Breast epithelium (tissue), 3 donors: ENCODE measurements at regions not wholly inside any gene's neighbourhood (a gene's known extent, or its start where the extent isn't known, plus 50 kb on each side); places are given as distances from the start of the nearest gene placed in this dataset.

Experiments used
- CTCF ChIP-seq, 3 donors: fragments of 450-650 bp; IDR thresholded peaks; one replicate each; pipeline ENCODE4 v1.5.1; 2016 to 2017; ENCODE audit warnings: antibody characterized with exemption in 3 of 3, mild to moderate bottlenecking in 3 of 3, moderate library complexity in 3 of 3
- POLR2A ChIP-seq: fragments of 450-650 bp; IDR thresholded peaks from one replicate; pipeline ENCODE4 v1.6.1; 2016; ENCODE audit warnings: antibody characterized with exemption, mild to moderate bottlenecking, moderate library complexity
- POLR2AphosphoS5 ChIP-seq, 3 donors: sonication (generic); formaldehyde crosslinking; IDR thresholded peaks; one replicate each; pipeline ENCODE4 v1.6.1; 2017; ENCODE audit warnings: antibody characterized with exemption in 3 of 3

GRCh38 chr12:102669056-102669455, 188.7 kb upstream of the IGF1 start:
- TF ChIP-seq CTCF (IDR thresholded peaks at IDR 0.05), result no peak
- no peak for TF ChIP-seq POLR2A
- TF ChIP-seq POLR2AphosphoS5 (IDR thresholded peaks at IDR 0.05), result no peak
